BE2C (cell line): ENCODE measurements at regions not wholly inside any gene's neighbourhood (a gene's known extent, or its start where the extent isn't known, plus 50 kb on each side); places are given as distances from the start of the nearest gene placed in this dataset.

Experiments used
- DNase-seq: peaks from one replicate; pipeline ENCODE4 v3.0.0-alpha.2; 2020
- H3K27me3 ChIP-seq: fragments of 250-450 bp; sonication (Bioruptor Pico); 2 replicates; pipeline ENCODE4 v1.5.1; 2020; ENCODE audit warnings: mild to moderate bottlenecking
- H3K36me3 ChIP-seq: fragments of 250-450 bp; sonication (Bioruptor Pico); 2 replicates; pipeline ENCODE4 v1.5.1; 2020; ENCODE audit warnings: mild to moderate bottlenecking
- H3K4me1 ChIP-seq: fragments of 250-450 bp; sonication (Bioruptor Pico); 2 replicates; pipeline ENCODE4 v1.5.1; 2020
- H3K4me3 ChIP-seq: 2 replicates; pipeline ENCODE4 v1.5.1; 2011; ENCODE audit warnings: low read depth, low read length
- H3K9me3 ChIP-seq: fragments of 250-450 bp; sonication (Bioruptor Pico); 2 replicates; pipeline ENCODE4 v1.5.1; 2020
- TF ChIP-seq, protein P1 (sequence below): IDR thresholded peaks from 2 replicates; pipeline ENCODE4 v1.5.1; 2012; ENCODE audit warnings: mild to moderate bottlenecking, low read depth, low read length

DNA sequence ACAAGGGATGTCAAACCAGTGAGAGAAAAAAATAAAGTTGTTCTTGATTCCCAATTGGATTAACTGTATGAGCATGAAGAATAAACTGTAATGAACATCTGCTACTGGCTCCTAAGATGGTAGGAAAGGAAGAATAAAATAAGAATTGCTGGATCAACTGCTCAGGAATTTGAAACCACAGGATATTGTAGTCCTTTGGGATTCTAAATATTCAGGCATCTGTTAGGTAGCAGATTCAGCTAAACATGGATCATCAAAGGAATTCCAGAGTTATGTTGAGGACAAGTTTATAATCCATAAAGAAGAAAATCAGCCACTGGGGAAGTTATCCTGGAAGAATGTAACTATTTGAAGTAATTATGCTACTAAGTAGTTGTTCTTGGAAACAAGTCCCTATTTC is 65.8 kb downstream of the ISL1 start:
- no peaks in the 10 kb centered on the region for H3K27me3 ChIP-seq
- peaks cover 2% of the 10 kb centered on the region; the same call in 1 of the 2 replicates for H3K4me1 ChIP-seq
- DNase-seq: no peak
- no peaks in the 10 kb centered on the region for H3K36me3 ChIP-seq
- no peak overlapping the region for H3K4me3 ChIP-seq
- TF ChIP-seq, protein P1, sequence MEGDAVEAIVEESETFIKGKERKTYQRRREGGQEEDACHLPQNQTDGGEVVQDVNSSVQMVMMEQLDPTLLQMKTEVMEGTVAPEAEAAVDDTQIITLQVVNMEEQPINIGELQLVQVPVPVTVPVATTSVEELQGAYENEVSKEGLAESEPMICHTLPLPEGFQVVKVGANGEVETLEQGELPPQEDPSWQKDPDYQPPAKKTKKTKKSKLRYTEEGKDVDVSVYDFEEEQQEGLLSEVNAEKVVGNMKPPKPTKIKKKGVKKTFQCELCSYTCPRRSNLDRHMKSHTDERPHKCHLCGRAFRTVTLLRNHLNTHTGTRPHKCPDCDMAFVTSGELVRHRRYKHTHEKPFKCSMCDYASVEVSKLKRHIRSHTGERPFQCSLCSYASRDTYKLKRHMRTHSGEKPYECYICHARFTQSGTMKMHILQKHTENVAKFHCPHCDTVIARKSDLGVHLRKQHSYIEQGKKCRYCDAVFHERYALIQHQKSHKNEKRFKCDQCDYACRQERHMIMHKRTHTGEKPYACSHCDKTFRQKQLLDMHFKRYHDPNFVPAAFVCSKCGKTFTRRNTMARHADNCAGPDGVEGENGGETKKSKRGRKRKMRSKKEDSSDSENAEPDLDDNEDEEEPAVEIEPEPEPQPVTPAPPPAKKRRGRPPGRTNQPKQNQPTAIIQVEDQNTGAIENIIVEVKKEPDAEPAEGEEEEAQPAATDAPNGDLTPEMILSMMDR: no peak
- H3K9me3 ChIP-seq: no peaks in the 10 kb centered on the region

DNA sequence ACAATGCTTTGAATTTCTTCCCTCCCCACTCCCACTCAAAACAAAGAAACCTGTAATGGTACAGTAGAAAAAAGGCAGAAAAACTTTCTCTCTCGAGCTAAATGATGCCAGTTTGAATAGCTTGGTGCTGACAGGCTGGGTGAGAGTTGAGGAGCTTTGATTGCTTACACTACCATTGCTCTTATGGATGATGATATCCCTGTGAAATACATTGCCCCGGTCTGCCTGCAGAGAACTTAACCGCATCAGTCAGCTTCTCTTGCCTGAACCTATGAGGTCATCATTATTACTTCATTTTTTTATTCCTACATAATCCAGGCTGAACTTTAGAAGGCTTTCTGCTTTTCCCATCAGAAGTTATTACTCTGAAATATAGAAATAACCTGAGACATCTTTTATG is 69.3 kb downstream of the ISL1 start:
- TF ChIP-seq, protein P1: no peak
- Histone ChIP-seq H3K4me3 (no peak overlapping the region), H3K27me3 (no peaks in the 10 kb centered on the region), H3K36me3 (no peaks in the 10 kb centered on the region), H3K9me3 (no peaks in the 10 kb centered on the region), H3K4me1 (peaks cover 5% of the 10 kb centered on the region)
- DNase-seq: no peak

DNA sequence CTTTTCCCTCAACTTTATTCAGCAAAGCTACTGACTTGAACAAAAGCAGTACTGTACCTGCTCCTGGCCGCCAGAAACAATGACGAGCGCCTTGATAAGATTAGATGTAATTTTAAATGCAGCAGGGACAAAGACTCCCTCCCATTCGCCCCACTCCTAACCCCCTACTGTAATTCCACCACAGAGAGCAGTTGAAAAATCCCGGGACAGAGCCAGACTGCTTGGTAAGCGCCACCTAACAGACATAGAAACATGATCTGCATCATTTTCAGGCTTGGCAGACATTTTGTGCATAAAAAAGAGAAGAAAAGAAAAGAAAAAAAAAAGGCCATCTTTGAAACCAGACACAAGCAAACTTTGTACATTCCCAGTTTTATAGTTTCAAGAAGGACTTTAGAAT is 81.9 kb downstream of the ISL1 start:
- peak; percentile 58 for DNase-seq
- H3K27me3 ChIP-seq: no peaks in the 10 kb centered on the region
- H3K4me1 ChIP-seq: peaks cover 20% of the 10 kb centered on the region
- no peaks in the 10 kb centered on the region for H3K9me3 ChIP-seq
- peak overlapping the region; percentile 9 for H3K4me3 ChIP-seq
- no peaks in the 10 kb centered on the region for H3K36me3 ChIP-seq
- TF ChIP-seq, protein P1: no peak; the same call in 1 of the 2 replicates

DNA sequence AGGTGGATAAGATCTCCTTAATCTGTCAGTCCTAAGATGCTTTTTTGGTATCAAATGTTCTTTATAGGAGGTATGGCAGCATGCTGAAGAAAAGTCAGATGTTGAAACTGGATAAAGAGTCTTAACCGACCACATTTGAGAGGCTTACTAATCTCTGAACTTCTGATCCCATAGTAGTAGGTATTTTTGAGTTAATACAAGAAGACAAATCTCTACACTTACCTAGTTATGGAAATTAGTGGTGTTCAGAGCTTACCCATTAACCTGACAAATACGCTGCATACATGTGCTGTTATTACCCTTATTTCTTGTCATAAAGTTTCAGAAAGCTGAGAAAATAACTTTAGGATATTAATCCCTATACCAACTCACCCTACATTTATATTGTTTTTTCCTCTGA is 83.0 kb downstream of the ISL1 start:
- no peaks in the 10 kb centered on the region for H3K36me3 ChIP-seq
- H3K4me3 ChIP-seq: no peak overlapping the region
- no peaks in the 10 kb centered on the region for H3K27me3 ChIP-seq
- DNase-seq: no peak
- H3K4me1 ChIP-seq: peaks cover 21% of the 10 kb centered on the region
- H3K9me3 ChIP-seq: no peaks in the 10 kb centered on the region
- TF ChIP-seq, protein P1: no peak

DNA sequence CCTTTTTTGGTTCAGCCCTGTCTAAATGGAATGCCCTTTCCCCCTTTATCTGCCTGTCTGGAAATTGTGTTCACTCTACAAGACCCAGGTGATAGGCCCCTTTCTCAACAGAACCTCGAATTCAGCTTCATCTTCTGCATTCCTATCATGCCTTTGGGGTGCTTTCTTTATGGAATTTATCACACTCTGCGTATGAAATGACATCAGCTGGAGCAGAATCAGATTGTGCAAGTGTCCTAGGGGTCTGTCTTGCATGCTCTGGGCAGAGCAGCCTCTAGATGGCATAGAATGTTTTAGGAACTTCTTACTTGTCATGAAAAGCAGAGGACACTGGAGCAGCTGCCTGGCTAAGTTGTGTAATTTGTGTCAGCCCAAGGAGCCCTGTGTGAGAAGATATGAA is 84.9 kb downstream of the ISL1 start:
- Histone ChIP-seq H3K36me3 (no peaks in the 10 kb centered on the region), H3K4me3 (no peak overlapping the region), H3K9me3 (no peaks in the 10 kb centered on the region), H3K4me1 (peaks cover 32% of the 10 kb centered on the region), H3K27me3 (no peaks in the 10 kb centered on the region)
- TF ChIP-seq, protein P1: peak; percentile 56
- DNase-seq: no peak

DNA sequence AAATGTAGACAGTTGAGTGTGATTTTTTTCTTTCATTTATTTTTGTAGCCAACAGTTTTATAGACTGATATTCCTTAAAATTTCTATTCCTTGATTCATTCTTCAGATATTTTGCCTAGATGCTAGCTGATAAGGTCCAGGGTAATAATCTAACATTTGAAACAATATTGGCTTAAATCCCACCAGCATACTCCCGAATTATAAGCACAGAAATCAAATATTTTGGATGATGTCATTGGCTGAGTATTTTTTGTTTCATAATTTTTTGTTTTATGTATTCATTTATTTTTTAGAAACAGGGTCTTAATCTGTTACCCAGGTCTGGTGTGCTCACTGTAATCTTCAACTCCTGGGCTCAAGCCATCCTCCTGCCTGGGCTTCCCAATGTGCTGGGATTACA is 88.4 kb downstream of the ISL1 start:
- Histone ChIP-seq H3K27me3 (no peaks in the 10 kb centered on the region), H3K4me1 (peaks cover 19% of the 10 kb centered on the region), H3K36me3 (no peaks in the 10 kb centered on the region), H3K4me3 (no peak overlapping the region), H3K9me3 (no peaks in the 10 kb centered on the region)
- no peak for DNase-seq
- TF ChIP-seq, protein P1: no peak
